ENCODE measurements at regions not wholly inside any gene's neighbourhood (a gene's known extent, or its start where the extent isn't known, plus 50 kb on each side); places are given as distances from the start of the nearest gene placed in this dataset.

- TF ChIP-seq MLLT1 (IDR thresholded peaks at IDR 0.05) (no peak), PRDM15 (CRISPR knock-in tag; IDR thresholded peaks at IDR 0.05) (no peak)
Measured at GRCh38 chr11:96459751-96460150, 69.9 kb downstream of the JRKL start (continued).

- ChIA-PET RAD21 (ENCODE audit: unreplicated experiment) (interaction anchor here (2.4 to 3.6 kb wide), 2 partner anchors 10 to 679 kb away, joined by 11 to 34 read pairs; no protein-coding TSS in a partner anchor), CTCF (interaction anchor here (0.9 to 5.0 kb wide), 6 partner anchors 7 to 682 kb away, joined by 3 to 75 read pairs (median 12); no protein-coding TSS in a partner anchor), SMC1A (ENCODE audit: uncharacterized antibody, unreplicated experiment) (interaction anchor here (0.7 to 2.2 kb wide), 4 partner anchors 9 to 679 kb away, joined by 3 to 5 read pairs (median 4); no protein-coding TSS in a partner anchor), POLR2A (no interaction called here)
- H3K79me2 ChIP-seq (ENCODE audit: control insufficient read depth, insufficient read depth, low read length): no peaks in the 10 kb centered on the region
- TF ChIP-seq SMAD5 (IDR thresholded peaks at IDR 0.05; ENCODE audit: low read depth) (no peak), REST (IDR thresholded peaks at IDR 0.05; ENCODE audit: low read depth, low read length) (no peak), IRF4 (IDR thresholded peaks at IDR 0.05; ENCODE audit: low read depth, low read length) (no peak), MXI1 (IDR thresholded peaks at IDR 0.05; ENCODE audit: low read depth, low read length) (no peak), BACH1 (IDR thresholded peaks at IDR 0.05; ENCODE audit: borderline replicate concordance) (no peak)
- no peak for ATAC-seq
- no peak overlapping the region for H3K9ac ChIP-seq (ENCODE audit: control insufficient read depth, insufficient read depth, low read length)
- no TSS peak for BruUV-seq (replicated peaks)
- H3K4me3 ChIP-seq: no peak overlapping the region
- no peak for FAIRE-seq
- H3K9me3 ChIP-seq (replicated peaks; ENCODE audit: control insufficient read depth, insufficient read depth, low read length): no peaks in the 10 kb centered on the region
- in situ Hi-C loops (cut with MboI) (loop anchor here (5.0 kb wide), 1 partner anchor 675 kb away; no protein-coding TSS in a partner anchor), intact Hi-C loops (cut with micrococcal nuclease; ENCODE audit: unreplicated experiment) (no loop called here)
- no peaks in the 10 kb centered on the region for H3K36me3 ChIP-seq (ENCODE audit: control insufficient read depth in 2 of 2, insufficient read depth in 2 of 2, low read length in 1 of 2)
- no peaks in the 10 kb centered on the region for H4K20me1 ChIP-seq (ENCODE audit: control insufficient read depth, insufficient read depth)
- H2AFZ ChIP-seq (ENCODE audit: control insufficient read depth, low read depth, low read length): no peak overlapping the region
- H3K4me1 ChIP-seq (ENCODE audit: control insufficient read depth, insufficient read depth, low read length): no peaks in the 10 kb centered on the region
- no peak for DNase-seq (ENCODE audit: low read depth, low spot score)
- H3K27me3 ChIP-seq (replicated peaks in 1 of 2; ENCODE audit: control insufficient read depth in 2 of 2, insufficient read depth in 2 of 2, low read length in 1 of 2): peaks cover 0 to 3% of the 10 kb centered on the region in 2 experiments; a peak in 2 of 4 replicates
- no peak overlapping the region for H3K4me2 ChIP-seq (ENCODE audit: control insufficient read depth, insufficient read depth)
- no peak overlapping the region for H3K27ac ChIP-seq (ENCODE audit: control insufficient read depth, insufficient read depth)
- WGBS (ENCODE audit: insufficient coverage, insufficient replicate concordance, low lambda C conversion rate, missing lambda C conversion rate): 22% methylated on average over 2 of the region's 2 CpGs
Measured at GRCh38 chr11:96461871-96462270, 72.1 kb downstream of the JRKL start.

Data from GM12878 (cell line).